Glutamatergic neuron (in vitro differentiated cells): ENCODE measurements at regions not wholly inside any gene's neighbourhood (a gene's known extent, or its start where the extent isn't known, plus 50 kb on each side); places are given as distances from the start of the nearest gene placed in this dataset.

Source experiments
- DNase-seq: peaks from one replicate; pipeline ENCODE4 v3.0.0; 2022
- H3K27ac Mint-ChIP-seq: one replicate; pipeline ENCODE4 v1.8.0; 2020; ENCODE audit warnings: mild to moderate bottlenecking, mixed read lengths, inconsistent platforms; ENCODE audit not compliant: unreplicated experiment
- H3K27me3 Mint-ChIP-seq: one replicate; pipeline ENCODE4 v1.8.0; 2020; ENCODE audit warnings: mild to moderate bottlenecking, moderate library complexity, mixed read lengths, inconsistent platforms; ENCODE audit not compliant: unreplicated experiment
- H3K36me3 Mint-ChIP-seq: one replicate; pipeline ENCODE4 v1.8.0; 2020; ENCODE audit warnings: mild to moderate bottlenecking, mixed read lengths, inconsistent platforms; ENCODE audit not compliant: unreplicated experiment
- H3K4me1 Mint-ChIP-seq: one replicate; pipeline ENCODE4 v1.8.0; 2020; ENCODE audit warnings: mild to moderate bottlenecking, low read depth, mixed read lengths, inconsistent platforms; ENCODE audit not compliant: unreplicated experiment
- H3K4me3 Mint-ChIP-seq: one replicate; pipeline ENCODE4 v1.8.0; 2020; ENCODE audit warnings: mild to moderate bottlenecking, mixed read lengths, inconsistent platforms; ENCODE audit not compliant: unreplicated experiment
- H3K9me3 Mint-ChIP-seq: one replicate; pipeline ENCODE4 v1.8.0; 2020; ENCODE audit warnings: mild to moderate bottlenecking, moderate library complexity, mixed read lengths, inconsistent platforms; ENCODE audit not compliant: unreplicated experiment
- CTCF ChIP-seq: fragments of 200-600 bp; sonication (generic); IDR thresholded peaks from one replicate; pipeline ENCODE4 v1.5.0; 2021; ENCODE audit not compliant: partially characterized antibody, unreplicated experiment

- Mint-ChIP-seq H3K4me3 (no peak overlapping the region), H3K9me3 (peaks cover 2% of the 10 kb centered on the region), H3K27ac (no peak overlapping the region), H3K4me1 (peaks cover 2% of the 10 kb centered on the region), H3K27me3 (peaks cover 3% of the 10 kb centered on the region), H3K36me3 (peaks cover 1% of the 10 kb centered on the region)
- no peak for TF ChIP-seq CTCF
- DNase-seq: no peak
Measured at GRCh38 chr12:105840384-105840783, 298.4 kb downstream of the NUAK1 start.

- no peak for DNase-seq
- Mint-ChIP-seq H3K36me3 (peaks cover 10% of the 10 kb centered on the region), H3K27me3 (no peaks in the 10 kb centered on the region), H3K4me1 (peaks cover 2% of the 10 kb centered on the region), H3K9me3 (peaks cover 2% of the 10 kb centered on the region), H3K27ac (no peak overlapping the region), H3K4me3 (no peak overlapping the region)
- TF ChIP-seq CTCF: no peak
Measured at GRCh38 chr12:105841840-105842239, 296.9 kb downstream of the NUAK1 start.

- TF ChIP-seq CTCF: no peak
- Mint-ChIP-seq H3K4me1 (peaks cover 2% of the 10 kb centered on the region), H3K4me3 (no peak overlapping the region), H3K27ac (no peak overlapping the region), H3K27me3 (no peaks in the 10 kb centered on the region), H3K36me3 (peaks cover 10% of the 10 kb centered on the region), H3K9me3 (peaks cover 2% of the 10 kb centered on the region)
- no peak for DNase-seq
Measured at GRCh38 chr12:105843561-105843960, 295.2 kb downstream of the NUAK1 start.

DNA sequence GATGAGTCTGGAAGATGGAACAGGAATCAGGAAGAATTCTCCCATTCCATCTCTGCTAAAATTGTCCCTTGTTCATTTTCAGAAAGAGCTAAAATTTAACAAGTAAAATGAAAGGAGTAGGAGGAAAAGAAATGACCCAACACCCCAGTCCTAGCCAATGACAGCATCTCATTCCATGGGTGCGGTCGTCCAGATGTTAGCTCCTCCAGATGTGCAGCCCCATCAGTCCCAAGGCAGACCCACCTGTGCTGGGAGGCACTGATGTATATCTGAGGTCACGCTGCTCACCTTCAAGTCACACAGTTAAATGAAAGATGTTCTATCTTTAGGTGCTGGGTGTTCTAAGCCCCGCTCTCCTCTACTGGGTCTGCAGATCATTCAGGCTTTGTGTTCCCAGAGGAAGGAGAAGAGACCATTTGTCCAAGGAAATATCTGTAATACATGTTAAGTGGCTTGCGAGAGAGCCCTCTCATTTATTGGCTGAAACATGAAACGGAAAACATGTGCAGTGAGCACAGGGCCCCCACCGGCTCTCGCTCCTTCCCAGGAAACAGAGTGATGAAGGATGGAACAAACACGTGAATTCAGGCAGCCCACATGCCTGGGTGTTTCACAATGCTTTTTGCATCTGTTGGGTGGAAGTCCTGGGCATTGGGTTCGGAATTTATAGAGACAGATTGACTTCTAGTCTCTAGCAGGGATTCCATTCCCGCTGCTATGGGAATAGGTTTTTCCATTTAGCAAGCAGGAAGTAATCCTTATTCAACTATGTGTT lies 294.6 kb downstream of the NUAK1 start:
- Mint-ChIP-seq H3K4me3 (no peak overlapping the region), H3K9me3 (peaks cover 2% of the 10 kb centered on the region), H3K36me3 (peaks cover 10% of the 10 kb centered on the region), H3K4me1 (peaks cover 2% of the 10 kb centered on the region), H3K27me3 (no peaks in the 10 kb centered on the region), H3K27ac (no peak overlapping the region)
- DNase-seq: no peak
- no peak for TF ChIP-seq CTCF

DNA sequence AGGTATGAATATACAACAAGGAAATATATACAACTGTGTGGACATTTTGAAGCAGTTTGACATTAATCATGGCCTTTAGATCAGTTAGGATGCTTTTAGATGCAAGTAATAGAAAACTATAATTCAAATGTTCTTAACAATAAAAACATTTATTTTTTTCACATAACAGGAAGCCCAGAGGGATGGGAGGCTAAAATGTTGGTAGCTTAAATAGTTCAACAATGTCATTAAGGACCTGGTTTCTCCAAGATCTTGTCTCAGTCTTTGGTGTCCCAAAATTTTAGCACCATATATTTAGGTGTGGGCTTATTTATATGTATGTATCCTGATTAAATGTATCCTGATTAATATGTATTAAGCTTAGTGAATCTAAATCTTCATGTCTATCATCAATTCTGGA lies 292.4 kb downstream of the NUAK1 start:
- no peak for DNase-seq
- Mint-ChIP-seq H3K4me1 (peaks cover 2% of the 10 kb centered on the region), H3K27me3 (no peaks in the 10 kb centered on the region), H3K9me3 (peaks cover 2% of the 10 kb centered on the region), H3K27ac (no peak overlapping the region), H3K36me3 (peaks cover 10% of the 10 kb centered on the region), H3K4me3 (no peak overlapping the region)
- TF ChIP-seq CTCF: no peak
